Mucosa of descending colon (tissue), 3 donors: ENCODE measurements at regions not wholly inside any gene's neighbourhood (a gene's known extent, or its start where the extent isn't known, plus 50 kb on each side); places are given as distances from the start of the nearest gene placed in this dataset.
"Not testable (repeated sequence)": the region's sequence is repeated elsewhere in the genome, so short reads cannot be mapped to it uniquely, and the experiment has no call there.

Experiments
- ATAC-seq: fragments of 200-7000 bp; cut with Tn5 transposase; one replicate; pipeline ENCODE4 v1.9.1; 2020; ENCODE audit warnings: mild to moderate bottlenecking, moderate library complexity
- DNase-seq, 3 donors: peaks; one replicate each; pipeline ENCODE4 v3.0.0-alpha.2; 2020
- H3K36me3 ChIP-seq: fragments of 200-600 bp; one replicate; pipeline ENCODE4 v1.8.0; 2021; ENCODE audit warnings: low read depth, mild to moderate bottlenecking
- H3K4me1 ChIP-seq: fragments of 200-600 bp; one replicate; pipeline ENCODE4 v1.8.0; 2021; ENCODE audit warnings: low read depth, mild to moderate bottlenecking
- H3K4me3 ChIP-seq: fragments of 200-600 bp; one replicate; pipeline ENCODE4 v1.8.0; 2021; ENCODE audit warnings: mild to moderate bottlenecking
- H3K9me3 ChIP-seq: fragments of 200-600 bp; one replicate; pipeline ENCODE4 v1.8.0; 2021; ENCODE audit warnings: mild to moderate bottlenecking
- intact Hi-C, 2 donors: fragments of 100-400 bp; cut with DNase I in 1 of 2; cut with micrococcal nuclease in 1 of 2; formaldehyde crosslinking; loops; one replicate each; pipeline versions ENCODE4 v1.11.0 to v1.11.1; 2022; cut with DNase I, micrococcal nuclease
- TF ChIP-seq, protein P1 (sequence below): fragments of 200-600 bp; IDR thresholded peaks from one replicate; pipeline ENCODE4 v1.8.0; 2022; ENCODE audit warnings: antibody characterized with exemption, mild to moderate bottlenecking
- donor health status: DM: no; HTN: no; CAD: no; lungs with moderate emphysema.
- donor health status: DM: no; HTN: no; CAD: no.
- donor health status: DM: no; HTN: yes; CAD: no.

DNA sequence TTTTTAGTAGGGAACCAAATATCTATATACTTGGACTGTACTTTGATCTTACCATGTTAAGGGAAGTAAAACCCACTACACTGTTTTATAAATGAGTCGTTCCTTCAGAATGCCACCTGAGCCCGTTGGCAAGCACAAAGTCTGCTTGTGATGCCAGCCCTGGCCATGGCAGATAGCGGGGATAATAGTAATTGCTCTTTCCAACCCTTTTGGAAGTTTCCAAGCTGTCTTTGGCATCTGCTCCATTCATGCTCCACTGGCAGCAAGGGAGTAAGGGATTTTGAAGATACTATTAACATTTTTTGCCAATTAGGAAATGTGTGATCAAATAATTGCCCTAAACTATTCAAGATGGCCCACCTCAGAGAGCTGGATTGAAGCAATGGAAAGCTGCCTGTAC lies 689.2 kb upstream of the SLIT2 start:
- DNase-seq, result no peak
- no peak for ATAC-seq
- intact Hi-C loops, result no loop called here
- Histone ChIP-seq H3K4me3 (no peak overlapping the region), H3K9me3 (no peaks in the 10 kb centered on the region), H3K4me1 (no peaks in the 10 kb centered on the region), H3K36me3 (no peaks in the 10 kb centered on the region)
- TF ChIP-seq, protein P1, sequence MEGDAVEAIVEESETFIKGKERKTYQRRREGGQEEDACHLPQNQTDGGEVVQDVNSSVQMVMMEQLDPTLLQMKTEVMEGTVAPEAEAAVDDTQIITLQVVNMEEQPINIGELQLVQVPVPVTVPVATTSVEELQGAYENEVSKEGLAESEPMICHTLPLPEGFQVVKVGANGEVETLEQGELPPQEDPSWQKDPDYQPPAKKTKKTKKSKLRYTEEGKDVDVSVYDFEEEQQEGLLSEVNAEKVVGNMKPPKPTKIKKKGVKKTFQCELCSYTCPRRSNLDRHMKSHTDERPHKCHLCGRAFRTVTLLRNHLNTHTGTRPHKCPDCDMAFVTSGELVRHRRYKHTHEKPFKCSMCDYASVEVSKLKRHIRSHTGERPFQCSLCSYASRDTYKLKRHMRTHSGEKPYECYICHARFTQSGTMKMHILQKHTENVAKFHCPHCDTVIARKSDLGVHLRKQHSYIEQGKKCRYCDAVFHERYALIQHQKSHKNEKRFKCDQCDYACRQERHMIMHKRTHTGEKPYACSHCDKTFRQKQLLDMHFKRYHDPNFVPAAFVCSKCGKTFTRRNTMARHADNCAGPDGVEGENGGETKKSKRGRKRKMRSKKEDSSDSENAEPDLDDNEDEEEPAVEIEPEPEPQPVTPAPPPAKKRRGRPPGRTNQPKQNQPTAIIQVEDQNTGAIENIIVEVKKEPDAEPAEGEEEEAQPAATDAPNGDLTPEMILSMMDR, result no peak

GRCh38 chr4:19557161-19557560 lies 694.5 kb upstream of the SLIT2 start:
- intact Hi-C loops, result no loop called here
- ATAC-seq (no peak), DNase-seq (no peak)
- no peaks in the 10 kb centered on the region for H3K4me1 ChIP-seq
- no peaks in the 10 kb centered on the region for H3K36me3 ChIP-seq
- TF ChIP-seq, protein P1, result no peak
- H3K4me3 ChIP-seq, result no peak overlapping the region
- no peaks in the 10 kb centered on the region for H3K9me3 ChIP-seq

- ATAC-seq, H3K36me3 ChIP-seq, H3K4me1 ChIP-seq, intact Hi-C loops, H3K4me3 ChIP-seq, H3K9me3 ChIP-seq, DNase-seq: not testable (repeated sequence)
Observed at GRCh38 chr4:19556276-19556675, 695.4 kb upstream of the SLIT2 start.

DNA sequence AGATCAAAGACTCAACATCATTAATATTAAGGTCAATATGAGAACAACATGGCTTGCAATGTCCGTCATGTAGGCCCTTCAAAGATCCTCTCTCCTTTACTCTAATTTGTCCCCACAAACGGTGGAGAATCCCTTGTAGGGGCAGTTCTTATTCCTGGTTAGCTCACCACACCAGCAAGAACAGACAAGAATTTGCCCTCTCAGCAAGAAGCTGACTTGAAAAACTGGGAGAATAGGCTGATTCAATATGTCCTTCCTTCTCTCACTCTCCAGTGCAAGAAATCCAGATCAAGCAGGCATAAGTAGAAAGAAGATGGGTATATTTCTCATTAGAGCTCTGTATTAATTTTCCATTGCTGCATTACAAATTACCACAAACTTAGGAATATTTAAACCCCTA lies 704.2 kb upstream of the SLIT2 start:
- no peak for DNase-seq
- H3K4me1 ChIP-seq, result no peaks in the 10 kb centered on the region
- ATAC-seq, result no peak
- TF ChIP-seq, protein P1, result no peak
- H3K9me3 ChIP-seq, result no peaks in the 10 kb centered on the region
- intact Hi-C loops, result no loop called here
- no peak overlapping the region for H3K4me3 ChIP-seq
- no peaks in the 10 kb centered on the region for H3K36me3 ChIP-seq

- ATAC-seq, result no peak
- intact Hi-C loops, result no loop called here
- Histone ChIP-seq H3K9me3 (no peaks in the 10 kb centered on the region), H3K4me1 (no peaks in the 10 kb centered on the region), H3K4me3 (no peak overlapping the region), H3K36me3 (no peaks in the 10 kb centered on the region)
- no peak for DNase-seq
- TF ChIP-seq, protein P1, result no peak
Observed at GRCh38 chr4:19544446-19545125, 707.1 kb upstream of the SLIT2 start.

- Histone ChIP-seq H3K4me3 (no peak overlapping the region), H3K9me3 (no peaks in the 10 kb centered on the region), H3K4me1 (no peaks in the 10 kb centered on the region), H3K36me3 (no peaks in the 10 kb centered on the region)
- no peak for ATAC-seq
- TF ChIP-seq, protein P1, result no peak
- DNase-seq, result no peak
- intact Hi-C loops, result no loop called here
Observed at GRCh38 chr4:19540859-19541540, 710.7 kb upstream of the SLIT2 start.
